ENCODE measurements at regions not wholly inside any gene's neighbourhood (a gene's known extent, or its start where the extent isn't known, plus 50 kb on each side); places are given as distances from the start of the nearest gene placed in this dataset.
"Not testable (repeated sequence)": the region's sequence is repeated elsewhere in the genome, so short reads cannot be mapped to it uniquely, and the experiment has no call there.

DNA sequence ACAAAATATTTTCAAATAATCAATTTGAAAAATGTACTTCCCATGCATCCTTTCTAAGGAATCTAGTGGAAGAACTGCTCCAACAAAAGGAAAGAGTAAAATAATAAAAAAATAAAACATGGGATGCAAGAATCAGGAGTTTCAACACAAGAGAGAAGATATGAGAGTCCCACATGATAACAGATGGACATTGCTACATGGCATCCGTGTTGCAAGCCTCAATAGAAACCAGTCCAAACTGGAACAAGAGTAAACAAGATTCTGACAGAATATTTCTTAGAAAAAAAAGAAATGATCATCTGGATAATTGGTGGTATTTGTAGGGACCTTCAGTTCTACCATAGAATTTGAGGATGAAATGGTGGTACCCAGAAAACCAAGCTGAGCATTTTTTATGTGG, 186.8 kb downstream of the FRK start:
- no peak overlapping the region for H3K4me3 ChIP-seq (ENCODE audit: low read length)
- TF ChIP-seq CTCF (IDR thresholded peaks at IDR 0.05; ENCODE audit: insufficient read depth, low read depth, low read length, missing control alignments): no peak
- no peak for DNase-seq (ENCODE audit: low read depth)

- DNase-seq (ENCODE audit: low read depth): no peak
- no peak for TF ChIP-seq CTCF (IDR thresholded peaks at IDR 0.05; ENCODE audit: insufficient read depth, low read depth, low read length, missing control alignments)
- no peak overlapping the region for H3K4me3 ChIP-seq (ENCODE audit: low read length)
Measured at GRCh38 chr6:115870464-115870863, 190.2 kb downstream of the FRK start.

GRCh38 chr6:115865914-115866313, 194.8 kb downstream of the FRK start:
- no peak for DNase-seq (ENCODE audit: low read depth)
- no peak for TF ChIP-seq CTCF (IDR thresholded peaks at IDR 0.05; ENCODE audit: insufficient read depth, low read depth, low read length, missing control alignments)
- H3K4me3 ChIP-seq (ENCODE audit: low read length): no peak overlapping the region

DNA sequence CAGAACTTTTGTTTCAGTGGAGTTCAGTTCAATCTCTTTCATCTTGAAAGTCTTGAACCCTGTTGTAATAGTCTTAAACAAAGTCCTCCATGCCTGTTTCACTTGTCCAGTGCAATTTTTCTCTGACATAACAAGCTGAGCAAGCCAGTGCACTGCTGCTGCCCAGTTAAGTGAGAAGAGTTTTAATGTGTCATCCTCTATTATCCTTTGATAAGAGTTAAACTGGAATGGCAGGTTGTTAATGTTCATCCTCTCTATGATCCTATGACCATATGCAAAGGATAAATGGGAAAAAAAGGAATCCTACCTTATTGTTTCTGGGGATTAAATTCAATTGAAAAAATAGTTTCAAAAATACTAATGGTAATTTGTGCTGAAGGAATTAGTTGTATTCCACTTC, 197.5 kb downstream of the FRK start:
- no peak overlapping the region for H3K4me3 ChIP-seq (ENCODE audit: low read length)
- DNase-seq (ENCODE audit: low read depth): peak; percentile 35
- no peak for TF ChIP-seq CTCF (IDR thresholded peaks at IDR 0.05; ENCODE audit: insufficient read depth, low read depth, low read length, missing control alignments)

- DNase-seq (ENCODE audit: low read depth); H3K4me3 ChIP-seq (ENCODE audit: low read length): not testable (repeated sequence)
Measured at GRCh38 chr6:115861658-115862057, 199.0 kb downstream of the FRK start.

GRCh38 chr6:115859577-115859976, 201.1 kb downstream of the FRK start:
- not testable (repeated sequence) for H3K4me3 ChIP-seq (ENCODE audit: low read length)

GRCh38 chr6:115854866-115855665, 205.6 kb downstream of the FRK start:
- no peak overlapping the region for H3K4me3 ChIP-seq (ENCODE audit: low read length)
- no peak for TF ChIP-seq CTCF (IDR thresholded peaks at IDR 0.05; ENCODE audit: insufficient read depth, low read depth, low read length, missing control alignments)
- DNase-seq (ENCODE audit: low read depth): no peak

More at GRCh38 chr6:115859577-115859976, 201.1 kb downstream of the FRK start:
- DNase-seq (ENCODE audit: low read depth): not testable (repeated sequence)

DNA sequence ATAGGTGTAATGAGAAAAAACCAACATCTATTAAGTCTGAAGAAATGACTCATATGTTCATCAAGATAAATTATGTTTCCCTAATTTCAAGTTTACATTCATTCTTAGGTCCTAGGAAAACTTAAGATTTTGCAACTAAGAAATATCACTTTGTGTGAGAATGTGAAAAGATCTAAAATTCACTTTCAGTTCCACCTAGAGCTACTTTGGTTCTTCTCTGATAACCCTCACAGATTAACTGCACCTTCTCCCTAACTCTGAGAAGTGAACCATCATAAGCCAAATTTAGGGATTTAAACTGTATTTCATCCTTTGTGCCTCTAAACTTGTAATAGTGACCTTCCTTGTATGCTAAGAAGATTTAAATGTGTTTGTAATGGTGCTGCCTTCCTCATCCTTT, 213.0 kb downstream of the FRK start:
- DNase-seq (ENCODE audit: low read depth): no peak
- no peak for TF ChIP-seq CTCF (IDR thresholded peaks at IDR 0.05; ENCODE audit: insufficient read depth, low read depth, low read length, missing control alignments)
- H3K4me3 ChIP-seq (ENCODE audit: low read length): no peak overlapping the region
